Neural cell (in vitro differentiated cells): ENCODE measurements at regions not wholly inside any gene's neighbourhood (a gene's known extent, or its start where the extent isn't known, plus 50 kb on each side); places are given as distances from the start of the nearest gene placed in this dataset.
"Not testable (repeated sequence)": the region's sequence is repeated elsewhere in the genome, so short reads cannot be mapped to it uniquely, and the experiment has no call there.

Experiments used
- H2AFZ ChIP-seq: fragments of 200-600, 300-800 bp; sonication (generic), shearing (Covaris generic); 2 replicates; pipeline ENCODE4 v1.6.0; 2014; ENCODE audit warnings: low read depth, mild to moderate bottlenecking, antibody characterized with exemption, low read length, moderate library complexity
- H3F3A ChIP-seq: fragments of 200-600 bp; shearing (Covaris generic); 2 replicates; pipeline ENCODE4 v1.6.1; 2016; ENCODE audit warnings: mild to moderate bottlenecking, moderate library complexity, mixed read lengths, antibody characterized with exemption, low read length; ENCODE audit not compliant: insufficient read depth, poor library complexity, severe bottlenecking
- H3K27ac ChIP-seq: fragments of 200-600, 300-800 bp; sonication (generic), shearing (Covaris generic); 2 replicates; pipeline ENCODE4 v1.5.1; 2014; ENCODE audit warnings: mild to moderate bottlenecking, low read length, moderate library complexity
- H3K27me3 ChIP-seq: fragments of 300-800, 200-600 bp; sonication (generic), shearing (Covaris generic); 2 replicates; pipeline ENCODE4 v1.6.0; 2014; ENCODE audit warnings: mild to moderate bottlenecking, low read depth, low read length, moderate library complexity; ENCODE audit not compliant: insufficient read depth
- H3K36me3 ChIP-seq: fragments of 300-800, 200-600 bp; sonication (generic), shearing (Covaris generic); 2 replicates; pipeline ENCODE4 v1.5.1; 2014; ENCODE audit warnings: mild to moderate bottlenecking, antibody characterized with exemption, low read length, moderate library complexity; ENCODE audit not compliant: insufficient read depth
- H3K4me2 ChIP-seq: fragments of 300-800, 200-600 bp; sonication (generic), shearing (Covaris generic); 2 replicates; pipeline ENCODE4 v1.6.0; 2014; ENCODE audit warnings: mild to moderate bottlenecking, low read length
- H3K4me3 ChIP-seq: fragments of 300-800, 200-600 bp; sonication (generic), shearing (Covaris generic); 2 replicates; pipeline ENCODE4 v1.5.1; 2014; ENCODE audit warnings: mild to moderate bottlenecking, low read length, moderate library complexity
- H3K79me2 ChIP-seq: fragments of 200-600 bp; shearing (Covaris generic); replicated peaks from 2 replicates; pipeline ENCODE4 v1.6.0; 2014; ENCODE audit warnings: mild to moderate bottlenecking, low read length, moderate library complexity; ENCODE audit not compliant: insufficient read depth
- H3K9ac ChIP-seq: fragments of 300-800, 200-600 bp; sonication (generic), shearing (Covaris generic); 2 replicates; pipeline ENCODE4 v1.6.1; 2016; ENCODE audit warnings: mild to moderate bottlenecking, low read length, mixed read lengths
- H3K9me2 ChIP-seq: fragments of 200-600 bp; shearing (Covaris generic); 2 replicates; pipeline ENCODE4 v1.6.1; 2016; ENCODE audit warnings: mild to moderate bottlenecking, low read length, mixed read lengths; ENCODE audit not compliant: insufficient read depth
- H3K9me3 ChIP-seq: fragments of 200-600, 300-800 bp; sonication (generic), shearing (Covaris generic); 2 replicates; pipeline ENCODE4 v1.6.1; 2016; ENCODE audit warnings: mild to moderate bottlenecking, mixed run types, low read length, moderate library complexity, mixed read lengths
- H4K20me1 ChIP-seq: fragments of 200-600 bp; shearing (Covaris generic); 2 replicates; pipeline ENCODE4 v1.6.1; 2016; ENCODE audit warnings: mild to moderate bottlenecking, mixed run types; ENCODE audit not compliant: insufficient read depth

DNA sequence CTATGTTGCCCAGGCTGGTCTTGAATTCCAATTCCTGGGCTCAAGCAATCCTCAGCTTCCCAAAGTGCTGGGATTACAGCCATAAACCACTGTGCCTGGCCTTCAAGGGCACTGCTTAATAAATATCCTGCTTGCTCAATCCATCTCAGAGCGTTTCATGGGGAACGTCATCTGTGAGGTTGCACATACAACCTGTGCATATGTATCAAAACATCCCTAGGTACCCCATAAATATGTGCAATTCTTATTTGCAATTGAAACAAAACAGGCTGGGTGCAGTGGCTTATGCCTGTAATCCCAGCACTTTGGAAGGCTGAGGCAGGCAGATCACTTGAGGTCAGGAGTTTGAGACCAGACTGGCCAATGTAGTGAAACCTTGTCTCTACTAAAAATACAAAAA is 133.8 kb upstream of the TRIM73 start:
- H3K79me2 ChIP-seq, H4K20me1 ChIP-seq, H2AFZ ChIP-seq, H3K27me3 ChIP-seq, H3K27ac ChIP-seq, H3F3A ChIP-seq, H3K4me2 ChIP-seq, H3K4me3 ChIP-seq, H3K9me2 ChIP-seq, H3K9ac ChIP-seq, H3K36me3 ChIP-seq, H3K9me3 ChIP-seq: not testable (repeated sequence)

DNA sequence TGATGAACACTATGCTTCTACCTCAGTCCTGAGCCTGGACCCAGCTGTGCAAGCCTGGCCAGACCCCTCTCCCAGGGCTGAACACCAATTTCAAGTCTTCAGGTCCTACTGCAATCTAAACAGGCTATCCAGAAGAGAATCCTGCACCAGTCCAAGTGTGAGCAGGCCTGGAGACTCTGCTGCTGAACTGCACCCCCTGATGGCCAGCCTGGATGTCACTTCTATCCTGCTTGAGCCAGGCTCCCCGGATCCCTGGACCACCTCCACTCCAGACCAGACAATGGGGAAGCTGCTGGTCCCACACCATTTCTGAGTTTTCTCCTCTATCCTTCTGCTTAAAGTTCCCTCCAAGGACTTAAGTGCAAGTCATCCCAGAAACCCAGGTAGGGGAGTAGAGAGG is 127.3 kb upstream of the TRIM73 start:
- H3K27me3 ChIP-seq, H3K27ac ChIP-seq, H3F3A ChIP-seq, H3K4me2 ChIP-seq, H3K36me3 ChIP-seq, H3K4me3 ChIP-seq, H3K9ac ChIP-seq, H3K79me2 ChIP-seq, H3K9me3 ChIP-seq, H4K20me1 ChIP-seq, H2AFZ ChIP-seq, H3K9me2 ChIP-seq: not testable (repeated sequence)

DNA sequence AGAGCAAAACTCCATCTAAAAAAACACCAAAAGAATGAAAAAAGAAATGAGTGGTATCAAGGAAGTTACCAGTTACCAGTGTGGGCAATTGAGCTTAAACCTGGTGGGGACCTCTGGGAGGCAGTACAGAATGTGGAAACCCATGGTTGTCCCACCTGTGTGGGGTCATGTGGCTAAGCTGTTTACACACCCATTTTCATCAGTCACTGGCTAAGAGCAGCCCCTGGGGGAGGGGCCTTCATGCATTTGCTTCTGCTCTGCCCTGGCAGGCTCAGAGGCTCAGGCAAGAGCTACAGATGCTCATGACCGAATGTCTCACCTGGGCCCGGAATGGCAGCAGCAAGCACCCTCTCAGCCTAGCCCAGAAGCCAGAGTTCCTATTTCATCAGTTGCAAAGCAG is 126.3 kb upstream of the TRIM73 start:
- not testable (repeated sequence) for H3K27me3 ChIP-seq, H2AFZ ChIP-seq, H3K4me3 ChIP-seq, H3K4me2 ChIP-seq, H3K79me2 ChIP-seq, H3K27ac ChIP-seq, H3K9me3 ChIP-seq, H3F3A ChIP-seq, H4K20me1 ChIP-seq, H3K9me2 ChIP-seq, H3K9ac ChIP-seq, H3K36me3 ChIP-seq

DNA sequence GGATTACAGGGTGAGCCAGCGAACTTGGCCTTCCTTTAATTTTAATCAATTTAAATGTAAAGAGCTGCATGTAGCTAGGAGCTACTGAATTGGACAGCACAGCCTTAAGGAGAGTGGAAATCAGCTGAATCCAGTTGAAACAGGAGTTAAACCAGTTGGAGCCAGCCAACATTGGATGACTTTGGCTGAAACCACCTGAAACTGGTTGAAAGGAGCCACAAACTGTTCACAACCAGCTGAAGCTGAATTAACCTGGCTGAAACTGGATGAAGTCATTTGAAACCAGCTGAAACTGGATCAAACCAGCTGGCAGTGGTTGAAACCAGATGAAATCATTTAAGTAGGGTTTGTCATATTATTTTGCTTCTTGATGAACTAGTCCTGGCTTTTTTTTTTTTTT is 121.3 kb upstream of the TRIM73 start:
- not testable (repeated sequence) for H3K27me3 ChIP-seq, H3K9me3 ChIP-seq, H3K9ac ChIP-seq, H3F3A ChIP-seq, H3K79me2 ChIP-seq, H3K4me3 ChIP-seq, H2AFZ ChIP-seq, H3K4me2 ChIP-seq, H3K9me2 ChIP-seq, H3K36me3 ChIP-seq, H3K27ac ChIP-seq, H4K20me1 ChIP-seq
